GM19035 (cell line): ENCODE measurements at regions not wholly inside any gene's neighbourhood (a gene's known extent, or its start where the extent isn't known, plus 50 kb on each side); places are given as distances from the start of the nearest gene placed in this dataset.
"Not testable (repeated sequence)": the region's sequence is repeated elsewhere in the genome, so short reads cannot be mapped to it uniquely, and the experiment has no call there.

Experiments
- ATAC-seq: cut with Tn5 transposase; IDR thresholded peaks from one replicate; pipeline ENCODE4 v1.9.1; 2021; ENCODE audit not compliant: unreplicated experiment

- no peak for ATAC-seq
Measured at GRCh38 chr4:146076081-146076480, 99.4 kb upstream of the LSM6 start.

- ATAC-seq, result no peak
Measured at GRCh38 chr4:146073517-146073916, 102.0 kb upstream of the LSM6 start.

- ATAC-seq, result no peak
Measured at GRCh38 chr4:146072376-146072775, 103.1 kb upstream of the LSM6 start.

- no peak for ATAC-seq
Measured at GRCh38 chr4:146071390-146071789, 104.1 kb upstream of the LSM6 start.

- peak; percentile 30 for ATAC-seq
Measured at GRCh38 chr4:146063143-146063542, 112.4 kb upstream of the LSM6 start.

GRCh38 chr4:146062340-146062739, 113.2 kb upstream of the LSM6 start:
- ATAC-seq, result no peak

GRCh38 chr4:146061610-146062334, 113.7 kb upstream of the LSM6 start:
- no peak for ATAC-seq

- ATAC-seq, result peak; percentile 65
Measured at GRCh38 chr4:146059865-146060264, 115.7 kb upstream of the LSM6 start.

GRCh38 chr4:146059151-146059550, 116.4 kb upstream of the LSM6 start:
- peak; percentile 45 for ATAC-seq

- ATAC-seq, result no peak
Measured at GRCh38 chr4:146058531-146058930, 117.0 kb upstream of the LSM6 start.

- peak; percentile 37 for ATAC-seq
Measured at GRCh38 chr4:146054676-146055075, 116.1 kb upstream of the ZNF827 start.

- no peak for ATAC-seq
Measured at GRCh38 chr4:146053891-146054290, 115.3 kb upstream of the ZNF827 start.

GRCh38 chr4:146051728-146052391, 113.2 kb upstream of the ZNF827 start:
- no peak for ATAC-seq

- ATAC-seq, result no peak
Measured at GRCh38 chr4:146051223-146051622, 112.6 kb upstream of the ZNF827 start.

- peak; percentile 79 for ATAC-seq
Measured at GRCh38 chr4:146049802-146050201, 111.2 kb upstream of the ZNF827 start.

GRCh38 chr4:146047768-146048167, 109.1 kb upstream of the ZNF827 start:
- not testable (repeated sequence) for ATAC-seq

GRCh38 chr4:146041139-146042004, 102.7 kb upstream of the ZNF827 start:
- peak; percentile 52 for ATAC-seq

- peak; percentile 19 for ATAC-seq
Measured at GRCh38 chr4:146040623-146041022, 102.0 kb upstream of the ZNF827 start.

GRCh38 chr4:146033149-146033548, 94.5 kb upstream of the ZNF827 start:
- no peak for ATAC-seq

GRCh38 chr4:146032234-146032860, 93.7 kb upstream of the ZNF827 start:
- peak; percentile 29 for ATAC-seq
